Liver (tissue), 8 donors: ENCODE measurements at regions not wholly inside any gene's neighbourhood (a gene's known extent, or its start where the extent isn't known, plus 50 kb on each side); places are given as distances from the start of the nearest gene placed in this dataset.

Experiments used
- DNase-seq: peaks from one replicate; pipeline ENCODE4 v3.0.0-alpha.2; 2017; ENCODE audit warnings: low spot score
- H3K27ac ChIP-seq, 2 donors: one replicate each; pipeline ENCODE4 v1.7.0; 2013; ENCODE audit warnings: inconsistent platforms in 2 of 2, low read length in 2 of 2, control low read depth in 1 of 2, low read depth in 1 of 2, mild to moderate bottlenecking in 1 of 2
- H3K27me3 ChIP-seq, 4 donors: one replicate each; pipeline versions ENCODE4 v1.6.1 to v1.7.0; 2013; ENCODE audit warnings: low read length in 3 of 4, inconsistent platforms in 1 of 4, mild to moderate bottlenecking in 1 of 4, moderate library complexity in 1 of 4; ENCODE audit not compliant: control insufficient read depth in 4 of 4, insufficient read depth in 4 of 4
- H3K36me3 ChIP-seq, 4 donors: one replicate each; pipeline versions ENCODE4 v1.6.1 to v1.7.0; 2013; ENCODE audit warnings: low read length in 3 of 4, mild to moderate bottlenecking in 3 of 4, low read depth in 1 of 4, moderate library complexity in 1 of 4; ENCODE audit not compliant: control insufficient read depth in 4 of 4, insufficient read depth in 3 of 4
- H3K4me1 ChIP-seq, 4 donors: one replicate each; pipeline versions ENCODE4 v1.6.1 to v1.7.0; 2013; ENCODE audit warnings: low read length in 3 of 4, mild to moderate bottlenecking in 3 of 4, moderate library complexity in 1 of 4; ENCODE audit not compliant: control insufficient read depth in 4 of 4, insufficient read depth in 4 of 4
- H3K4me3 ChIP-seq, 3 donors: one replicate each; pipeline versions ENCODE4 v1.6.1 to v1.7.0; 2013; ENCODE audit warnings: low read length in 3 of 3, control low read depth in 1 of 3, low read depth in 1 of 3, mild to moderate bottlenecking in 1 of 3
- H3K9ac ChIP-seq, 2 donors: one replicate each; pipeline ENCODE4 v1.7.0; 2013; ENCODE audit warnings: low read length in 2 of 2, mild to moderate bottlenecking in 2 of 2, moderate library complexity in 2 of 2, control low read depth in 1 of 2, low read depth in 1 of 2
- H3K9me3 ChIP-seq, 4 donors: one replicate each; pipeline versions ENCODE4 v1.6.1 to v1.7.0; 2013; ENCODE audit warnings: low read length in 3 of 4; ENCODE audit not compliant: control insufficient read depth in 4 of 4
- ATF3 ChIP-seq: IDR thresholded peaks from 2 replicates; pipeline ENCODE4 v1.6.1; 2016; ENCODE audit warnings: antibody characterized with exemption
- CTCF ChIP-seq: fragments of 150-350 bp; IDR thresholded peaks from 2 replicates; pipeline ENCODE4 v1.5.1; 2017; ENCODE audit warnings: improper control_type of control experiment, low read depth, low read length; ENCODE audit not compliant: missing input control
- EGR1 ChIP-seq, 2 donors: IDR thresholded peaks; 2 replicates each; pipeline ENCODE4 v1.6.1; 2016 to 2018; ENCODE audit warnings: antibody characterized with exemption in 2 of 2, low read depth in 2 of 2
- FOXA1 ChIP-seq: IDR thresholded peaks from 2 replicates; pipeline ENCODE4 v1.6.1; 2016; ENCODE audit warnings: antibody characterized with exemption
- FOXA2 ChIP-seq: IDR thresholded peaks from 2 replicates; pipeline ENCODE4 v1.6.1; 2016; ENCODE audit warnings: antibody characterized with exemption
- GABPA ChIP-seq, 2 donors: IDR thresholded peaks in 1 of 2; conservative IDR thresholded peaks in 1 of 2; 2 replicates each; pipeline ENCODE4 v1.6.1; 2016; ENCODE audit warnings: antibody characterized with exemption in 2 of 2, mild to moderate bottlenecking in 1 of 2, moderate library complexity in 1 of 2
- HNF4A ChIP-seq, 2 donors: conservative IDR thresholded peaks; 2 replicates each; pipeline ENCODE4 v1.6.1; 2016; ENCODE audit warnings: antibody characterized with exemption in 2 of 2, mild to moderate bottlenecking in 2 of 2
- HNF4G ChIP-seq: IDR thresholded peaks from 2 replicates; pipeline ENCODE4 v1.6.1; 2016; ENCODE audit warnings: antibody characterized with exemption
- JUND ChIP-seq, 2 donors: IDR thresholded peaks; 2 replicates each; pipeline ENCODE4 v1.6.1; 2016; ENCODE audit warnings: antibody characterized with exemption in 2 of 2
- MAX ChIP-seq: IDR thresholded peaks from 2 replicates; pipeline ENCODE4 v1.6.1; 2016; ENCODE audit warnings: antibody characterized with exemption
- RAD21 ChIP-seq, 2 donors: IDR thresholded peaks; 2 replicates each; pipeline ENCODE4 v1.6.1; 2016; ENCODE audit warnings: antibody characterized with exemption in 2 of 2, mild to moderate bottlenecking in 2 of 2
- RXRA ChIP-seq, 2 donors: IDR thresholded peaks; 2 replicates each; pipeline ENCODE4 v1.6.1; 2017 to 2018; ENCODE audit warnings: antibody characterized with exemption in 2 of 2, mild to moderate bottlenecking in 1 of 2
- SP1 ChIP-seq: IDR thresholded peaks from 2 replicates; pipeline ENCODE4 v1.6.1; 2018; ENCODE audit warnings: antibody characterized with exemption, mild to moderate bottlenecking
- TAF1 ChIP-seq: conservative IDR thresholded peaks from 2 replicates; pipeline ENCODE4 v1.6.1; 2016; ENCODE audit warnings: antibody characterized with exemption, mild to moderate bottlenecking
- YY1 ChIP-seq: IDR thresholded peaks from 2 replicates; pipeline ENCODE4 v1.6.1; 2016; ENCODE audit warnings: antibody characterized with exemption, mild to moderate bottlenecking
- ZBTB33 ChIP-seq: IDR thresholded peaks from 2 replicates; pipeline ENCODE4 v1.6.1; 2016; ENCODE audit warnings: antibody characterized with exemption
- WGBS: extraction: QIAGEN DNeasy Blood & Tissue Kit; methylation state at CpG from one replicate; pipeline ENCODE4 v1.1.7; 2013; 5-methylcytosine and 5-hydroxymethylcytosine counted together
- donor health status: healthy.
- donor health status: healthy.
- donor health status: healthy.
- donor health status: healthy.
- donor health status: healthy.

DNA sequence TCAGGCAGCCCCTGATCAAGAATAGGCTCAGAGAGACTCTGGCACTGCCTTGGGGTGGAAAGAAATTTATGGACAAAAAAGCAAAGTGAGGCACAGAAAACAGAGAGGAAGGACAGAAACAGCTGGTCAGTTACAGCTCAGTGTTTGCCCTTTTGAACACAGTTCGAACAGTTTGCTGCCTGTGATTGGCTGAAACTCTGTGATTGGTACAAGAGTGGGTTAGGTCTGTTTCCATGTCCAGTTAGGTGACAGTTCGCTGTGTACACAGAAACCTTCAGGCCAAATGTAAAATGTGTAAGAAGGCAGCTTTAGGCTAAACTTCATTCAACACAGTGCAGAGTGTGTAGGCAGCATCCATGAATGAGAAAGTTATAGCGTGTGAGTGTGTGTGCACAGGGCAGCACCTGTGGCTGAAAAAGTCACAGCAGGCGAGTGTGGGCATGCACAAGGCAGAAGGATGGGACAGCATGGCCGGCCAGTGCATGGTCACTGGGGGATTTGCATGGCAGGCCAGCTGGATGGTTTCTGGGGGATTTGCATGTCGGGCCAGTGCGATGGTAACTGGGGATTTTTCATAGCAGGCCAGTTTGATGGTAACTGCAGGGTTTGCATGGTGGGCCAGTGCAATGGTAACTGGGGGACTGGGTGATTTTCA, 75.4 kb upstream of the FRMD1 start:
- peak; percentile 34 for DNase-seq
- Histone ChIP-seq H3K4me1 (peaks cover 2 to 11% (median 5%) of the 10 kb centered on the region in 4 donors), H3K9ac (no peak overlapping the region)

DNA sequence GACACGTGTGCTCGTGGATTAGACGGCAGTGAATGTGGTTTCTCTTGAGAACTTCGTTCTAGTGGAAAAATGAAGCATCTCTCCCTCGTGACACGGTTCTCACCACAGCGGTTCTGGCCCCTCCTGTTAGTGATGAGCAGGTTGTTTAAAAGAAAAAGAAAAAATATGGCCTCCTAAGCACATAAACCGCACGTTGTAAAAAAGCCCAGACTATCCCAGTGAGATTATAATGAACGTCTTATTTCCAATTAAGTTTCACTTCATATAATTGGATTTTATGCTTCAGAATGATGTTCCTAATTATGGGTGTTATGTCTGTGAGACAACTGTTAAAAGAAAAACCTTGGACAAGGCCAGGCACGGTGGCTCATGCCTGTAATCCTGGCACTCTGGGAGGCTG, 74.5 kb upstream of the FRMD1 start:
- Histone ChIP-seq H3K9me3 (no peaks in the 10 kb centered on the region), H3K4me1 (peaks cover 2 to 11% (median 5%) of the 10 kb centered on the region in 4 donors), H3K36me3 (no peaks in the 10 kb centered on the region), H3K27ac (no peak overlapping the region), H3K9ac (no peak overlapping the region), H3K27me3 (peaks cover 0 to 4% (median 0%) of the 10 kb centered on the region in 4 donors), H3K4me3 (no peak overlapping the region)
- WGBS, result 94% methylated on average over 11 of the region's 11 CpGs
- no peak for DNase-seq
- TF ChIP-seq CTCF, result no peak
- no peak for TF ChIP-seq JUND (IDR thresholded peaks at IDR 0.05)
- no peak for TF ChIP-seq ZBTB33
- no peak for TF ChIP-seq MAX
- no peak for TF ChIP-seq HNF4G
- no peak for TF ChIP-seq EGR1 (IDR thresholded peaks at IDR 0.05; ENCODE audit: low read depth in 2 of 2)
- no peak for TF ChIP-seq ATF3
- TF ChIP-seq FOXA2, result no peak
- no peak for TF ChIP-seq FOXA1
- no peak for TF ChIP-seq RXRA (IDR thresholded peaks at IDR 0.05)

More for the DNA sequence above, 75.4 kb upstream of the FRMD1 start:
- Histone ChIP-seq H3K27me3 (no peaks in the 10 kb centered on the region), H3K4me3 (no peak overlapping the region), H3K27ac (no peak overlapping the region), H3K36me3 (no peaks in the 10 kb centered on the region), H3K9me3 (no peaks in the 10 kb centered on the region)
- 76% methylated on average over 7 of the region's 7 CpGs for WGBS
- TF ChIP-seq SP1, result peak; percentile 62
- TF ChIP-seq FOXA2, result peak; percentile 63
- peak; percentile 30 to 45 for TF ChIP-seq RAD21 (IDR thresholded peaks at IDR 0.05)
- no peak for TF ChIP-seq EGR1 (IDR thresholded peaks at IDR 0.05; ENCODE audit: low read depth in 2 of 2)
- peak; percentile 29 for TF ChIP-seq YY1
- peak; percentile 61 to 63 for TF ChIP-seq RXRA (IDR thresholded peaks at IDR 0.05)
- peak; percentile 67 to 70 for TF ChIP-seq HNF4A (conservative IDR thresholded peaks at IDR 0.05)
- no peak for TF ChIP-seq CTCF
- TF ChIP-seq TAF1, result no peak
- TF ChIP-seq GABPA (IDR thresholded peaks at IDR 0.05 in 1 of 2, conservative IDR thresholded peaks at IDR 0.05 in 1 of 2), result no peak
- TF ChIP-seq HNF4G, result no peak
- no peak for TF ChIP-seq ZBTB33
